GM12878 (cell line): ENCODE measurements at regions not wholly inside any gene's neighbourhood (a gene's known extent, or its start where the extent isn't known, plus 50 kb on each side); places are given as distances from the start of the nearest gene placed in this dataset.

Source experiments
- MXI1 ChIP-seq: fragments of 150-350 bp; IDR thresholded peaks from 2 replicates; pipeline ENCODE4 v1.6.1; 2011; ENCODE audit warnings: low read depth, mild to moderate bottlenecking, inconsistent platforms, low read length, improper control_type of control experiment
- MYB ChIP-seq: fragments of 150-350 bp; IDR thresholded peaks from 2 replicates; pipeline ENCODE4 v1.6.1; 2014; ENCODE audit warnings: mild to moderate bottlenecking, low read depth, low read length, borderline replicate concordance
- SRF ChIP-seq, 2 experiments: IDR thresholded peaks; 2 replicates each; pipeline ENCODE4 v1.6.1; 2011; ENCODE audit warnings: low read depth in 2 of 2, low read length in 2 of 2, mild to moderate bottlenecking in 1 of 2, moderate library complexity in 1 of 2
- ZNF687 ChIP-seq: fragments of 450-650 bp; IDR thresholded peaks from 2 replicates; pipeline ENCODE4 v1.6.1; 2017; ENCODE audit warnings: mild to moderate bottlenecking, moderate library complexity
- ZZZ3 ChIP-seq: IDR thresholded peaks from 2 replicates; pipeline ENCODE4 v1.6.1; 2011; ENCODE audit warnings: low read depth; ENCODE audit not compliant: control insufficient read depth, insufficient read length
- TF ChIP-seq, protein P1 (sequence below), 3 experiments: IDR thresholded peaks in 2 of 3; conservative IDR thresholded peaks in 1 of 3; 2 replicates each; pipeline ENCODE4 v1.5.1; 2011; ENCODE audit warnings: low read depth in 3 of 3, low read length in 3 of 3, mild to moderate bottlenecking in 3 of 3, control low read depth in 2 of 3, moderate library complexity in 2 of 3, inconsistent platforms in 1 of 3, mixed read lengths in 1 of 3; ENCODE audit not compliant: control insufficient read depth in 2 of 3, insufficient read depth in 1 of 3; ENCODE audit errors: extremely low read depth in 1 of 3
- TF ChIP-seq, protein P2 (sequence below): fragments of 450-650 bp; IDR thresholded peaks from 2 replicates; pipeline ENCODE4 v1.6.1; 2018; ENCODE audit warnings: mild to moderate bottlenecking, low read depth, moderate library complexity; ENCODE audit not compliant: partially characterized antibody

- TF ChIP-seq, protein P1, sequence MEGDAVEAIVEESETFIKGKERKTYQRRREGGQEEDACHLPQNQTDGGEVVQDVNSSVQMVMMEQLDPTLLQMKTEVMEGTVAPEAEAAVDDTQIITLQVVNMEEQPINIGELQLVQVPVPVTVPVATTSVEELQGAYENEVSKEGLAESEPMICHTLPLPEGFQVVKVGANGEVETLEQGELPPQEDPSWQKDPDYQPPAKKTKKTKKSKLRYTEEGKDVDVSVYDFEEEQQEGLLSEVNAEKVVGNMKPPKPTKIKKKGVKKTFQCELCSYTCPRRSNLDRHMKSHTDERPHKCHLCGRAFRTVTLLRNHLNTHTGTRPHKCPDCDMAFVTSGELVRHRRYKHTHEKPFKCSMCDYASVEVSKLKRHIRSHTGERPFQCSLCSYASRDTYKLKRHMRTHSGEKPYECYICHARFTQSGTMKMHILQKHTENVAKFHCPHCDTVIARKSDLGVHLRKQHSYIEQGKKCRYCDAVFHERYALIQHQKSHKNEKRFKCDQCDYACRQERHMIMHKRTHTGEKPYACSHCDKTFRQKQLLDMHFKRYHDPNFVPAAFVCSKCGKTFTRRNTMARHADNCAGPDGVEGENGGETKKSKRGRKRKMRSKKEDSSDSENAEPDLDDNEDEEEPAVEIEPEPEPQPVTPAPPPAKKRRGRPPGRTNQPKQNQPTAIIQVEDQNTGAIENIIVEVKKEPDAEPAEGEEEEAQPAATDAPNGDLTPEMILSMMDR (IDR thresholded peaks at IDR 0.05 in 2 of 3, conservative IDR thresholded peaks at IDR 0.05 in 1 of 3; ENCODE audit: control insufficient read depth in 2 of 3, extremely low read depth in 1 of 3, insufficient read depth in 1 of 3, low read depth in 3 of 3, low read length in 3 of 3): no peak
- no peak for TF ChIP-seq SRF (IDR thresholded peaks at IDR 0.05; ENCODE audit: low read depth in 2 of 2, low read length in 2 of 2)
- TF ChIP-seq ZNF687: no peak
- TF ChIP-seq MXI1: no peak
- no peak for TF ChIP-seq MYB
- TF ChIP-seq, protein P2, sequence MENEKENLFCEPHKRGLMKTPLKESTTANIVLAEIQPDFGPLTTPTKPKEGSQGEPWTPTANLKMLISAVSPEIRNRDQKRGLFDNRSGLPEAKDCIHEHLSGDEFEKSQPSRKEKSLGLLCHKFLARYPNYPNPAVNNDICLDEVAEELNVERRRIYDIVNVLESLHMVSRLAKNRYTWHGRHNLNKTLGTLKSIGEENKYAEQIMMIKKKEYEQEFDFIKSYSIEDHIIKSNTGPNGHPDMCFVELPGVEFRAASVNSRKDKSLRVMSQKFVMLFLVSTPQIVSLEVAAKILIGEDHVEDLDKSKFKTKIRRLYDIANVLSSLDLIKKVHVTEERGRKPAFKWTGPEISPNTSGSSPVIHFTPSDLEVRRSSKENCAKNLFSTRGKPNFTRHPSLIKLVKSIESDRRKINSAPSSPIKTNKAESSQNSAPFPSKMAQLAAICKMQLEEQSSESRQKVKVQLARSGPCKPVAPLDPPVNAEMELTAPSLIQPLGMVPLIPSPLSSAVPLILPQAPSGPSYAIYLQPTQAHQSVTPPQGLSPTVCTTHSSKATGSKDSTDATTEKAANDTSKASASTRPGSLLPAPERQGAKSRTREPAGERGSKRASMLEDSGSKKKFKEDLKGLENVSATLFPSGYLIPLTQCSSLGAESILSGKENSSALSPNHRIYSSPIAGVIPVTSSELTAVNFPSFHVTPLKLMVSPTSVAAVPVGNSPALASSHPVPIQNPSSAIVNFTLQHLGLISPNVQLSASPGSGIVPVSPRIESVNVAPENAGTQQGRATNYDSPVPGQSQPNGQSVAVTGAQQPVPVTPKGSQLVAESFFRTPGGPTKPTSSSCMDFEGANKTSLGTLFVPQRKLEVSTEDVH: no peak
- no peak for TF ChIP-seq ZZZ3
Observed at GRCh38 chr18:78876868-78877267, 102.8 kb upstream of the SALL3 start.
